Transverse colon (tissue), 4 donors: ENCODE measurements at regions not wholly inside any gene's neighbourhood (a gene's known extent, or its start where the extent isn't known, plus 50 kb on each side); places are given as distances from the start of the nearest gene placed in this dataset.

Source experiments
- EP300 ChIP-seq: sonication (generic); formaldehyde crosslinking; IDR thresholded peaks from one replicate; pipeline ENCODE4 v1.6.1; 2017; ENCODE audit warnings: antibody characterized with exemption, low read depth
- POLR2A ChIP-seq: fragments of 450-650 bp; IDR thresholded peaks from one replicate; pipeline ENCODE4 v1.6.1; 2016; ENCODE audit warnings: antibody characterized with exemption, mild to moderate bottlenecking, moderate library complexity
- POLR2AphosphoS5 ChIP-seq, 3 donors: sonication (generic); formaldehyde crosslinking; IDR thresholded peaks; one replicate each; pipeline ENCODE4 v1.6.1; 2016; ENCODE audit warnings: antibody characterized with exemption in 3 of 3
- TF ChIP-seq, protein P1 (sequence below), 5 experiments: fragments of 200-600 bp in 3 of 5; fragments of 450-650 bp in 2 of 5; sonication (generic) in 3 of 5; IDR thresholded peaks; 1 replicate in 2 of 5; 2 replicates in 3 of 5; pipeline ENCODE4 v1.5.1; 2016 to 2017; ENCODE audit warnings: antibody characterized with exemption in 5 of 5, inconsistent platforms in 3 of 5, mild to moderate bottlenecking in 2 of 5, moderate library complexity in 1 of 5

DNA sequence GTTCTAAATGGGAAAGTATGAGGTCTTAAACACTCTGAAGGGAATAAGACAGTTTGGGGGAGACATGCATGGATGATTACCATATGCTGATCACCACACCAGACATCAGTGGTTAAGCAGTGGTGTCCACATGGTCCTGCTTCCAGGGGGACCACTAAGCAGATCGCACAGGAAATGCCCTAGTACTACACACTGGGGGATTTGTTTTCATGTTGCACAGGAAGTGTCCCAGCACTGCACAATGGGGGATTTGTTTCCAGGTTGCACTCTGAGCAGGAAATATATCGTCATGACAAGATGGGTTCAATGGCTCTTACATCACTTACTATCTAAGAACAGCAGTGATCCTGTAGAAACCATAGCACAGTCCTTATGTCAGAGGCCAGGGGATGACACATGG lies 245.5 kb downstream of the BCL11B start:
- TF ChIP-seq POLR2AphosphoS5 (IDR thresholded peaks at IDR 0.05) (no peak), POLR2A (no peak), EP300 (no peak)
- TF ChIP-seq, protein P1, sequence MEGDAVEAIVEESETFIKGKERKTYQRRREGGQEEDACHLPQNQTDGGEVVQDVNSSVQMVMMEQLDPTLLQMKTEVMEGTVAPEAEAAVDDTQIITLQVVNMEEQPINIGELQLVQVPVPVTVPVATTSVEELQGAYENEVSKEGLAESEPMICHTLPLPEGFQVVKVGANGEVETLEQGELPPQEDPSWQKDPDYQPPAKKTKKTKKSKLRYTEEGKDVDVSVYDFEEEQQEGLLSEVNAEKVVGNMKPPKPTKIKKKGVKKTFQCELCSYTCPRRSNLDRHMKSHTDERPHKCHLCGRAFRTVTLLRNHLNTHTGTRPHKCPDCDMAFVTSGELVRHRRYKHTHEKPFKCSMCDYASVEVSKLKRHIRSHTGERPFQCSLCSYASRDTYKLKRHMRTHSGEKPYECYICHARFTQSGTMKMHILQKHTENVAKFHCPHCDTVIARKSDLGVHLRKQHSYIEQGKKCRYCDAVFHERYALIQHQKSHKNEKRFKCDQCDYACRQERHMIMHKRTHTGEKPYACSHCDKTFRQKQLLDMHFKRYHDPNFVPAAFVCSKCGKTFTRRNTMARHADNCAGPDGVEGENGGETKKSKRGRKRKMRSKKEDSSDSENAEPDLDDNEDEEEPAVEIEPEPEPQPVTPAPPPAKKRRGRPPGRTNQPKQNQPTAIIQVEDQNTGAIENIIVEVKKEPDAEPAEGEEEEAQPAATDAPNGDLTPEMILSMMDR (IDR thresholded peaks at IDR 0.05), result no peak
